CMK (cell line): ENCODE measurements at regions not wholly inside any gene's neighbourhood (a gene's known extent, or its start where the extent isn't known, plus 50 kb on each side); places are given as distances from the start of the nearest gene placed in this dataset.

ENCODE experiments used
- DNase-seq: peaks from one replicate; pipeline ENCODE4 v3.0.0-alpha.2; 2010; ENCODE audit warnings: low read depth

DNA sequence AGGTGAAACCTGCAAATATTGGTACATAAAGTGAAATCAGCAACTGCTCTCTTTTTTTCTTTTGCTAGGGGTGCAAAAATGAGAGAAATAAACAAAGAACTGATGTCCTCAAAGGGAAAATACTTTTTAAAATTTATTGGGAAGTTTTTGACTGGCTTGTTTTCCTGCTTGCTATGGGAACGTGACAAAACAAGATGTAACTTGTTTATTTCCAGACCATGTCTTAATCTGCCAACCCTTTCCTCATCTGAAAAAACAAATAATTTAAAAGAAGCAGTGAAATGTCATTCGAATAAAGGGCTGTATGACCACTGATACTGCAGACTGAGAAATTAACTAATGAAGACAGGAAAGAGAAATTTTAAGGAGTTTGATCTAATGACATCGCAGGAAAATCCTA, 221.9 kb downstream of the CBLN4 start:
- no peak for DNase-seq

GRCh38 chr20:55782912-55783253, 222.4 kb downstream of the CBLN4 start:
- no peak for DNase-seq

DNA sequence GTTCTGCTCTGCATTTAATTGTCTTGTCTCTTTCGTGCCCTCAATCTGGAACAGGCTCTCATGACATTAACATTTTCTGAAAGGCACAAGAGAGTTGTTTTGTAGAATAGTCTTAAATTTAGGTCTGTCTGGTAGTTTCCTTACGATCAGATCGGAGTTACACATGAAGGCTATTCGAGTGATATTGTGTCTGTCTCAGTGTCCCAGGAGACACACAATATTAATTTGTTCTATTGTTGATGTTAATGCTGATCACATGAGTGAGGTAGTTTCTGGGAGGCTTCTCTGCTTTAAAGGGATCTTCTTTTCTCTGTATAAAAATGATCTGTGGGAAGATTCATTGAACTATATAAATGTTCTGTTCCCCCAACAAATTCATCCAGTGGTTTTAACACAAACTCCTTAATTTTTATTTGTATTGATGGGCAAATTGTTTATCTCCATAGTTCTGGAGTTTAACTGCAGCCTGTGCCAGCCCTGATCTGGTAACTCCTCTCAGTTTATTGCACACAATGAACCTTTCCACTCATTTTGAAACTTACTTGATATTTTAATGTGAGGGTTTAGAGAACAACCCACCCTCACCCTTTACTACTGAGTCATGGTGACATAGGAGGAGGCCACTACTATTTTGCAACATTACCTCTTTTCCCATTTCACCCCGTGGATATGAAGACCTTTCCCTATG, 223.0 kb downstream of the CBLN4 start:
- DNase-seq, result no peak

- DNase-seq, result no peak
Measured at GRCh38 chr20:55778796-55779195, 226.5 kb downstream of the CBLN4 start.

GRCh38 chr20:55777641-55778040, 227.7 kb downstream of the CBLN4 start:
- no peak for DNase-seq

GRCh38 chr20:55776176-55776575, 229.1 kb downstream of the CBLN4 start:
- DNase-seq, result no peak

DNA sequence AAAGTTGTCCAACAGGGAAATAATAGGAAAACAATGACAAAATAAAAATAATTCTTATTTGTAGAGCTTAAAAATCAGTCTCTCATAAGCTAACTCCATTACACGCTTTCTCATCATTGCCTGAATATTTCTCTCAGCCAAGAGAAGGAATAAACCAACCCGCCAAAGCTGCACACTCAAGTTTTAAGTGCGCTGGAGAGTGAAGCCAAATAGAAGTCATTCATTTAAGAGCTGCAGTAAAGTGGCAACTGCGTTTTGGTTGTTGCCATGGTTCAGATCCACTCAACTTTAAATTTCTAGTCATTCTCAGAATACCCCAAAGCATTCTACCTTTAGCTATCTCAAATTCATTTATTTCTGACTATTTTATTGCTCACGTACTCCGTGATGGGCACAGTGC, 230.7 kb downstream of the CBLN4 start:
- DNase-seq, result no peak

- no peak for DNase-seq
Measured at GRCh38 chr20:55761797-55762196, 243.5 kb downstream of the CBLN4 start.

GRCh38 chr20:55761100-55761499, 244.2 kb downstream of the CBLN4 start:
- no peak for DNase-seq

GRCh38 chr20:55760586-55760985, 244.7 kb downstream of the CBLN4 start:
- DNase-seq, result no peak

- no peak for DNase-seq
Measured at GRCh38 chr20:55755861-55756260, 249.5 kb downstream of the CBLN4 start.

DNA sequence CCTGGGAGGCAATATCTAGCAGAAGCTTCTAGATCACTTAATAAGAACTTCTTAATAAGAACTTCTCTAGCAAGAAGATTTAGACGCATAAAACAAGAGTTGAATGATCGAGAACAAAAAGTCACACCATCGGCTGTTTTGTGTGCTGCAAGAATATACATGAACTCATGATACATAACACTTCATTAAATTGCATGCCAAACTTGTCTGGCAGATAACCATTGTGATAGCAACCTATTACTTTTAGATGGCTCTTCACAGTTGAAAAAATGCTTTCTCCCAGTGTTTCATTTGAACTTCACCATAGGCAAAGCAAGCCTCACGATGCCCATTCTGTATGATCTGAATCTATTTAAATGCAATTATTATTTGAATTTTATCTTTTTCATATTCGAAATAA, 249.9 kb downstream of the CBLN4 start:
- DNase-seq, result no peak

- no peak for DNase-seq
Measured at GRCh38 chr20:55746723-55747122, 258.6 kb downstream of the CBLN4 start.

- DNase-seq, result no peak
Measured at GRCh38 chr20:55745840-55746239, 259.5 kb downstream of the CBLN4 start.

GRCh38 chr20:55744896-55745295, 260.4 kb downstream of the CBLN4 start:
- DNase-seq, result no peak

GRCh38 chr20:55741801-55742200, 263.5 kb downstream of the CBLN4 start:
- no peak for DNase-seq

- DNase-seq, result no peak
Measured at GRCh38 chr20:55740076-55740475, 265.2 kb downstream of the CBLN4 start.

DNA sequence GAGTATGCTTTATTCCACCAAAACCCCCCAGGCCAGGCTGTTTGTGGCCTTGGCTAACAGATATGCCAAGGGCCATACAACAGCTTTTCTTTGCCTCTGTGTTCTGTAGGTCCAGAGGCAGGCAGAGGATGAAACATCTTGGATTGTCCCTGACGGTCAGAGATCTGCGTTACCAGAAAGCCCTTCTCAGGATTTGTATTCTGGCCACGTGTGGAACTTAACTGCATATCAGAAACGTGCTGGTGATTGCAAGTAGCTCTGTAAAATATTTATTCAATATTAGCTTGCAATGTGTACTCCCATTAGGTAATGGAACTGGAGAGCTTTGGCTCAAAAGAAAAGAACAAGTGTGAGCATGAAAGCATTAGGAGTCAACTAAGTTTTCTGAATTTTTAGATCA, 275.0 kb downstream of the CBLN4 start:
- no peak for DNase-seq

DNA sequence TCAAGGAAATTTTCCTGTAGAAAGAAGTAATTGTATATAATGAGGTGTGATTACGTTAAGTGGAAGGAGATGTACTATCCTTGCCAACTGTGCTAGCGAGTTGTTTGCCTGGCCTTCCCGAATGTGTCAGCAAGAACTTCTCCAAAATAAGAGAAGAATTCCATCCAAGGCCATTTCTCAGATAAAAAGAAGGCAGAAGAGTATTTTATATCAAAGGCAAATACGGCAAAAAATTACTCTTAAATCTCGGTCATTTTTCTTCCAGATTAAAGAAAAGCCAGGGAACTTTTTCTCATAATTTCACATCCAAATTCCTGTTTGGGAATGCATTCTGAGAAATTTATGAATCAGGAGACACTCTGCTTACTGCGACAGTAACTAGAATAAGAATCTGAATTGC, 290.6 kb downstream of the CBLN4 start:
- DNase-seq, result no peak

GRCh38 chr20:55714082-55714481, 291.2 kb downstream of the CBLN4 start:
- DNase-seq, result no peak

DNA sequence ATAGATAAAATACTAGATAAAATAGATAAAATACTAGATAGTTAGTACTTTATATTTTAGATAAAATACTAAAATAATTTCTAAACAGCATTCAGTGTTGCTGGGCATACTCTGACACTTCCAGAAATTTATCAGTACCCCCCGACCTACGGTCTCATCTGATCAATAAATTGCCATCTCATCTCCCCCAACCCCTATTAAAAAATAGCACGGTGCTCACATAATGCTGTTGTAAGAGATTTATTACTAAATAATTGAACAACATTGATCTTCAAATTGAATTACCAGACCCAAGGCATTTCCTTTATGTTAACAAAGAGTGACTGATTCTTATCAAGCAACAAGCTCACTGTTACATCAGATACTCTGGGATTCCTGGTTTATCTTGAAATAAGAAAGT, 300.9 kb downstream of the CBLN4 start:
- DNase-seq, result no peak

GRCh38 chr20:55701467-55701866, 303.9 kb downstream of the CBLN4 start:
- no peak for DNase-seq

DNA sequence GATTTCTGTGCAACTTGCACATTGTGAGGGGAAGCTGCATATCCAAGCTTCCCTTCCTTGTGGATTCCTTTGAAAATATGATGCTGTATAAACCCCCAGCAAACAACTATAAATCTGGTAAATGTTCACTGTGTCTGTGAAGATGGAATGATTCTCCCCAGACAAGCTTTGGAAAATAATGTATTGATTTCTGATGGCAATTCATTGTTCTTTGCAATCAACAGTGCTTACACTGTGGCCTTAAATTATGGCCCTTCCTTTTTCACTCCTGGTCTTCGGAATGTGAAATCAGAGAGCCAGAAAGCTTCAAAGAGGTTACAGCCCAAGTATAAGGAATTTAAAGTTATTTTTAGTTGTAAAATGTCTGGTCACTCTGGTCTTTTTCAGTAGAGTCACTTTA, 308.8 kb downstream of the CBLN4 start:
- no peak for DNase-seq

GRCh38 chr20:55693641-55694040, 311.7 kb downstream of the CBLN4 start:
- DNase-seq, result no peak

DNA sequence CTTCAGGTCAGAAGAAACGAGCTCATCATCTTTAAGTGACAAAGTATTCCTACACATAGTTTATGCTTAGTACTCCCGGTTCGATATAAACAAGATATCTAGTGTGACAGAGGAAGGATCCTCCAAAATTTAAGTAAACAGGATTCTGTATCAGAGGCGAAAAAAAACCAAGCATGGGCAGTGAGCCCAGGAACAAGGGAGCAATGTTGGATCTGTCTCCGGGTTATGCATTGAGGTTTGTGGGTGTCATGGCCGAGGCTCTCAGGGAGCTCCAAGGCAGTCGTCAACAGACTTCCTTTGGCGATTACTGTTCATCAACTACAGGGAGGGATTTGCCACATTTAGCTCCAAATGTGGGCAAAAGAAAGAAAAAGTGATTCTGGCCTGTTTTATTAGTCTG, 319.5 kb downstream of the CBLN4 start:
- no peak for DNase-seq
